ENCODE measurements at regions not wholly inside any gene's neighbourhood (a gene's known extent, or its start where the extent isn't known, plus 50 kb on each side); places are given as distances from the start of the nearest gene placed in this dataset.
A peak's percentile ranks its signal among the peaks of the same experiment; 100 is the strongest.

GRCh38 chr5:85288914-85289313, 904.2 kb upstream of the EDIL3 start:
- no peak overlapping the region for H3K4me3 ChIP-seq (ENCODE audit: low read depth, low read length)
- no peak for TF ChIP-seq CTCF (IDR thresholded peaks at IDR 0.05; ENCODE audit: insufficient read depth, low read length)
- no peak for DNase-seq (ENCODE audit: low read depth)

- DNase-seq (ENCODE audit: low read depth) = peak; percentile 8
- H3K4me3 ChIP-seq (ENCODE audit: low read depth, low read length) = peak overlapping the region; percentile 47
- TF ChIP-seq CTCF (IDR thresholded peaks at IDR 0.05; ENCODE audit: insufficient read depth, low read length) = no peak
Measured at GRCh38 chr5:85293145-85293785, 908.6 kb upstream of the EDIL3 start.

GRCh38 chr5:85304524-85304923, 919.8 kb upstream of the EDIL3 start:
- no peak overlapping the region for H3K4me3 ChIP-seq (ENCODE audit: low read depth, low read length)
- no peak for DNase-seq (ENCODE audit: low read depth)
- TF ChIP-seq CTCF (IDR thresholded peaks at IDR 0.05; ENCODE audit: insufficient read depth, low read length) = no peak

- no peak for TF ChIP-seq CTCF (IDR thresholded peaks at IDR 0.05; ENCODE audit: insufficient read depth, low read length)
- DNase-seq (ENCODE audit: low read depth) = no peak
Measured at GRCh38 chr5:85305766-85306165, 921.1 kb upstream of the EDIL3 start.

GRCh38 chr5:85311536-85311935, 926.9 kb upstream of the EDIL3 start:
- no peak overlapping the region for H3K4me3 ChIP-seq (ENCODE audit: low read depth, low read length)
- TF ChIP-seq CTCF (IDR thresholded peaks at IDR 0.05; ENCODE audit: insufficient read depth, low read length) = no peak
- DNase-seq (ENCODE audit: low read depth) = no peak

More at GRCh38 chr5:85305766-85306165, 921.1 kb upstream of the EDIL3 start:
- H3K4me3 ChIP-seq (ENCODE audit: low read depth, low read length) = no peak overlapping the region

- no peak overlapping the region for H3K4me3 ChIP-seq (ENCODE audit: low read depth, low read length)
- no peak for DNase-seq (ENCODE audit: low read depth)
- no peak for TF ChIP-seq CTCF (IDR thresholded peaks at IDR 0.05; ENCODE audit: insufficient read depth, low read length)
Measured at GRCh38 chr5:85320495-85320894, 935.8 kb upstream of the EDIL3 start.

- H3K4me3 ChIP-seq (ENCODE audit: low read depth, low read length) = no peak overlapping the region
- TF ChIP-seq CTCF (IDR thresholded peaks at IDR 0.05; ENCODE audit: insufficient read depth, low read length) = no peak
- no peak for DNase-seq (ENCODE audit: low read depth)
Measured at GRCh38 chr5:85333276-85333675, 948.6 kb upstream of the EDIL3 start.
